ENCODE measurements at regions not wholly inside any gene's neighbourhood (a gene's known extent, or its start where the extent isn't known, plus 50 kb on each side); places are given as distances from the start of the nearest gene placed in this dataset.

DNA sequence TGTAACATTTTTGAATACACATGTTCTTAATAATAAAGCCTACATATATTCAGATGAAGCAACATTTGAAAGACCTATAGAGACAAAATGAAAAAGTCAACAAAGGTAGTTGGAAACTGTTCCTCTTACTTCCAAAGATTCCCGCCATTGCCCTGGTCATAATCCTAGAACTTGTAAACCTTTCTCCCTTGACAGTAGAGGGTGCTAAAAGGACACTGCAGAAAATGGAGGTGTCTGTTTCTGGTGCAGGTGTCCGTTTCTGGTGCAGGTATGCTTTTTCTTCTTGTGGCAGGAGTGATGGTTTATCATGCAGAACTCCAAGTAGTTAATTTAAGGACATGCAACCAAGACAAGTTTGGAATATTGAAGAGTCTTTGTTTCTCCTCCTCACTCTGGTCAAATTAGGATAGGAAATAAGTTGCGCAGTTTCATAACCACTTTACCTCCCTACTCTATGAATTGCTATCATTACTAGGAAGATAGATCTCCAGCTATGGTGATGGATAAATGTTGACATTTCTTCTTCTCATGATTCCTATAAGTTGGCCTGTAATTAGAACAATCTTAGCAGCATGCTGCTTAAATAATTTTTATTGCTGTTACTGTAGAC, 56.0 kb upstream of the FAM174A start:
- no peak for DNase-seq (ENCODE audit: low spot score in 2 of 2)
- intact Hi-C loops (cut with DNase I; ENCODE audit: low total_unique reads) = no loop called here

DNA sequence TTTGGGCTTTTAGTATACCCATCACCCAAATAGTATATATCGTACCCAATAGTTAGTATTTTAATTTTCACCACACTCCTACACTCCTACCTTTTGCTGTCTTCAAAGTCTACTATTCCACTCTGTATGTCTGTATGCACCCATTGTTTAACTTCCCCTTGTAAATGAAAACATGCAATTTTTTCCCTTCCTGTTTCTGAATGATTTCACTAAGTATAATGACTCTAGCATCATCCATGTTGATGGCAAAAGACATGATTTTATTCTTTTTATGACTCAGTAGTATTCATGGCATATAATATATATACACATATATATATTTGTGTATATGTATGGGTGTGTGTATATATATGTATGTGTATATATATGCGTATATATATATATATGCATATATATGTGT, 63.1 kb upstream of the FAM174A start:
- no peak for TF ChIP-seq POLR2A (IDR thresholded peaks at IDR 0.05)
- TF ChIP-seq POLR2AphosphoS5 (IDR thresholded peaks at IDR 0.05) = no peak
- TF ChIP-seq, protein P1, sequence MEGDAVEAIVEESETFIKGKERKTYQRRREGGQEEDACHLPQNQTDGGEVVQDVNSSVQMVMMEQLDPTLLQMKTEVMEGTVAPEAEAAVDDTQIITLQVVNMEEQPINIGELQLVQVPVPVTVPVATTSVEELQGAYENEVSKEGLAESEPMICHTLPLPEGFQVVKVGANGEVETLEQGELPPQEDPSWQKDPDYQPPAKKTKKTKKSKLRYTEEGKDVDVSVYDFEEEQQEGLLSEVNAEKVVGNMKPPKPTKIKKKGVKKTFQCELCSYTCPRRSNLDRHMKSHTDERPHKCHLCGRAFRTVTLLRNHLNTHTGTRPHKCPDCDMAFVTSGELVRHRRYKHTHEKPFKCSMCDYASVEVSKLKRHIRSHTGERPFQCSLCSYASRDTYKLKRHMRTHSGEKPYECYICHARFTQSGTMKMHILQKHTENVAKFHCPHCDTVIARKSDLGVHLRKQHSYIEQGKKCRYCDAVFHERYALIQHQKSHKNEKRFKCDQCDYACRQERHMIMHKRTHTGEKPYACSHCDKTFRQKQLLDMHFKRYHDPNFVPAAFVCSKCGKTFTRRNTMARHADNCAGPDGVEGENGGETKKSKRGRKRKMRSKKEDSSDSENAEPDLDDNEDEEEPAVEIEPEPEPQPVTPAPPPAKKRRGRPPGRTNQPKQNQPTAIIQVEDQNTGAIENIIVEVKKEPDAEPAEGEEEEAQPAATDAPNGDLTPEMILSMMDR (IDR thresholded peaks at IDR 0.05) = no peak
- H3K4me3 ChIP-seq = no peak overlapping the region
- intact Hi-C loops (cut with DNase I; ENCODE audit: low total_unique reads) = no loop called here

More for the DNA sequence above, 56.0 kb upstream of the FAM174A start:
- no peaks in the 10 kb centered on the region for H3K9me3 ChIP-seq
- TF ChIP-seq POLR2A (IDR thresholded peaks at IDR 0.05) (no peak), POLR2AphosphoS5 (IDR thresholded peaks at IDR 0.05) (no peak)
- TF ChIP-seq, protein P1 (IDR thresholded peaks at IDR 0.05) = peak in 2 of 3 donors; percentile 27 to 42
- H3K27ac ChIP-seq = no peak overlapping the region
- H3K4me1 ChIP-seq = no peaks in the 10 kb centered on the region
- no peak overlapping the region for H3K4me3 ChIP-seq
- H3K27me3 ChIP-seq = no peaks in the 10 kb centered on the region
- H3K36me3 ChIP-seq = no peaks in the 10 kb centered on the region

DNA sequence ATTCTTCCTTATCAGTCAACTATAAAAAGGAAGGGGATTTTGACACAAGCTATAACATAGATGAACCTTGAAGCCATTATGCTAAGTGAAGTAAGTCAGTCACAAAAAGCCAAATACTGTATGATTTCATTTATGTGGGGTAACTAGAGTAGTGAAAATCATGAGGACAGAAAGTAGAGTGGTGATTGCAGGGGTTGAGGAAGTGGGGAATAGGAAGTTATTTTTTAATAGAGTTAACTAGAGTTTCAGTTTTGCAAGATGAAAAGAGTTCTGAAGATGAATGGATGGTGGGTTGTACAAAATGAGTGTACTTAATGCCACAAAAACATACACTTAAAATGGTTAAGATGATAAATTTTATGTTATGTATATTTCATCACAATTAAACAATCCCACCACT, 65.4 kb upstream of the FAM174A start:
- TF ChIP-seq, protein P1 (IDR thresholded peaks at IDR 0.05) = no peak
- TF ChIP-seq POLR2AphosphoS5 (IDR thresholded peaks at IDR 0.05) = no peak
- no peak for TF ChIP-seq POLR2A (IDR thresholded peaks at IDR 0.05)
- intact Hi-C loops (cut with DNase I; ENCODE audit: low total_unique reads) = no loop called here

More for the DNA sequence above, 63.1 kb upstream of the FAM174A start:
- no peaks in the 10 kb centered on the region for H3K4me1 ChIP-seq
- no peaks in the 10 kb centered on the region for H3K27me3 ChIP-seq
- H3K27ac ChIP-seq = no peak overlapping the region
- H3K36me3 ChIP-seq = no peaks in the 10 kb centered on the region
- no peak for DNase-seq (ENCODE audit: low spot score in 2 of 2)
- H3K9me3 ChIP-seq = no peaks in the 10 kb centered on the region

DNA sequence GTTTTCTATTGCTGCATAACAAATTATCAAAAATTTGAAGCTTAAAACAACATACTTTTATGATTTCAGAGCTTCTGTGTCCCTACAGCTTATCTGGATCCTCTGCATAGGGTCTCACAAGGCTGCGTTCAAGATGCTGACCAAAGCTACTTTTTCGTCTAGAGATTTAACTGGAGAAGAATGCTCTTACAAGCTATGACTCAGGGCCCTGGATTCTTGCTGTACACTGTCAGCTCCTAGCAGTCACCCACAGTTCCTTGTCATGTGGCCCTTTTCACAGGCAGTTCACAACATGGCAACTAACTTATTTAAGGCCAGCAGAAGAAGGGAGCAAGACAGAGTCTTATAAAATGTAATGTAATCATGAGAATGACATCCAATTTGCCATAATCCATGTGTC, 70.8 kb upstream of the FAM174A start:
- H3K9me3 ChIP-seq = no peaks in the 10 kb centered on the region

More for the DNA sequence above, 65.4 kb upstream of the FAM174A start:
- H3K4me3 ChIP-seq = no peak overlapping the region
- no peaks in the 10 kb centered on the region for H3K36me3 ChIP-seq
- no peaks in the 10 kb centered on the region for H3K4me1 ChIP-seq
- no peaks in the 10 kb centered on the region for H3K27me3 ChIP-seq
- H3K27ac ChIP-seq = no peak overlapping the region
- H3K9me3 ChIP-seq = no peaks in the 10 kb centered on the region
- DNase-seq (ENCODE audit: low spot score in 2 of 2) = no peak

DNA sequence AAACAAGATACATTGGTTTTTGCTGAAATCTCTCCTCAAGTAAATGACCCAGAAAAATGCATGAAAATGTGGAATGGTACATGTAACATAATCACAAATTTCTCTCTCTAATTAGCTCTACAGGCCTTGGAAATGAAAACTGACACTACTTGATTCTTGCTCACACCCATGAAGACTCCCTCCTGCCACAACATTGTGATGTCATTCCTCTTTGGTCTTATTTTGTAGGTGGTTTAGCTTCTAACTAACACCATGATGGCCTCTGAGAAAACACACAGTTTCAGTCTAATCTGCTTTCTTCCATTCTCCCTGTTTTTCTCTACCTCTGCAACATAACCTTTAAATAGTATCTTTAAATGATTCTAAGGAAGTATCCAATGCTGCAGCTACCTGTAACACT, 78.6 kb upstream of the FAM174A start:
- intact Hi-C loops (cut with DNase I; ENCODE audit: low total_unique reads) = no loop called here
- no peak for DNase-seq (ENCODE audit: low spot score in 2 of 2)
- no peaks in the 10 kb centered on the region for H3K9me3 ChIP-seq
- no peaks in the 10 kb centered on the region for H3K27me3 ChIP-seq
- no peaks in the 10 kb centered on the region for H3K36me3 ChIP-seq
- H3K4me1 ChIP-seq = no peaks in the 10 kb centered on the region
- no peak overlapping the region for H3K4me3 ChIP-seq
- no peak overlapping the region for H3K27ac ChIP-seq
- TF ChIP-seq, protein P1 (IDR thresholded peaks at IDR 0.05) = no peak
- no peak for TF ChIP-seq POLR2A (IDR thresholded peaks at IDR 0.05)
- TF ChIP-seq POLR2AphosphoS5 (IDR thresholded peaks at IDR 0.05) = no peak

More for the DNA sequence above, 70.8 kb upstream of the FAM174A start:
- no peaks in the 10 kb centered on the region for H3K4me1 ChIP-seq
- no peak for DNase-seq (ENCODE audit: low spot score in 2 of 2)
- H3K36me3 ChIP-seq = no peaks in the 10 kb centered on the region
- TF ChIP-seq, protein P1 (IDR thresholded peaks at IDR 0.05) = no peak
- TF ChIP-seq POLR2AphosphoS5 (IDR thresholded peaks at IDR 0.05) (no peak), POLR2A (IDR thresholded peaks at IDR 0.05) (no peak)
- H3K27ac ChIP-seq = no peak overlapping the region
- H3K4me3 ChIP-seq = no peak overlapping the region
- H3K27me3 ChIP-seq = no peaks in the 10 kb centered on the region
- intact Hi-C loops (cut with DNase I; ENCODE audit: low total_unique reads) = no loop called here
